GM10248 (cell line): ENCODE measurements at regions not wholly inside any gene's neighbourhood (a gene's known extent, or its start where the extent isn't known, plus 50 kb on each side); places are given as distances from the start of the nearest gene placed in this dataset.

ENCODE experiments used
- CTCF ChIA-PET: fragments of 300-600 bp; sonication (Branson Sonifier 250); formaldehyde crosslinking; extraction: SDS; loops from one replicate; lab custom pipeline; 2021; ENCODE audit warnings: antibody characterized with exemption; lab: Yijun Ruan, JAX
- POLR2A ChIA-PET: fragments of 350-650 bp; sonication (Branson Sonifier 250); formaldehyde crosslinking; extraction: SDS; loops from one replicate; lab custom pipeline; 2020; ENCODE audit warnings: antibody characterized with exemption; lab: Yijun Ruan, JAX
- DNase-seq: peaks from one replicate; pipeline ENCODE4 v3.0.0; 2012; ENCODE audit errors: extremely low spot score
- CTCF ChIP-seq: IDR thresholded peaks from 2 replicates; pipeline ENCODE4 v1.5.1; 2012; ENCODE audit warnings: mild to moderate bottlenecking, low read depth; ENCODE audit errors: extremely low read depth, missing control alignments, control extremely low read depth

- TF ChIP-seq CTCF = no peak
- no peak for DNase-seq
- CTCF ChIA-PET = interaction anchor here (2.0 to 2.9 kb wide), 3 partner anchors 10 to 18 kb away, joined by 5 to 11 read pairs (median 6); no protein-coding TSS in a partner anchor
- POLR2A ChIA-PET = no interaction called here
Observed at GRCh38 chr11:69928975-69929374, 109.8 kb upstream of the FGF3 start.

- ChIA-PET CTCF (interaction anchor here (2.0 to 2.9 kb wide), 2 partner anchors 11 to 20 kb away, joined by 6 to 11 read pairs; no protein-coding TSS in a partner anchor), POLR2A (no interaction called here)
Observed at GRCh38 chr11:69930081-69931059, 111.2 kb upstream of the FGF3 start.

GRCh38 chr11:69931060-69931910, 112.1 kb upstream of the FGF3 start:
- no peak for DNase-seq
- CTCF ChIA-PET = interaction anchor here (1.1 kb wide), 1 partner anchor 267 kb away, joined by 3 read pairs; no protein-coding TSS in a partner anchor

More at GRCh38 chr11:69930081-69931059, 111.2 kb upstream of the FGF3 start:
- no peak for DNase-seq
- TF ChIP-seq CTCF = no peak

GRCh38 chr11:69931994-69932910, 113.0 kb upstream of the FGF3 start:
- no peak for TF ChIP-seq CTCF
- DNase-seq = no peak
- ChIA-PET POLR2A (no interaction called here), CTCF (interaction anchor here (1.1 to 1.6 kb wide), 2 partner anchors 13 to 266 kb away, joined by 3 read pairs; no protein-coding TSS in a partner anchor)

More at GRCh38 chr11:69931060-69931910, 112.1 kb upstream of the FGF3 start:
- TF ChIP-seq CTCF = no peak
- POLR2A ChIA-PET = no interaction called here

- CTCF ChIA-PET = no interaction called here
- no peak for TF ChIP-seq CTCF
- no peak for DNase-seq
- POLR2A ChIA-PET = no interaction called here
Observed at GRCh38 chr11:69934861-69935494, 115.8 kb upstream of the FGF3 start.
